A549 (cell line): ENCODE measurements at regions not wholly inside any gene's neighbourhood (a gene's known extent, or its start where the extent isn't known, plus 50 kb on each side); places are given as distances from the start of the nearest gene placed in this dataset.

Experiments used
- ATAC-seq, 2 experiments: fragments of 200-7000 bp in 1 of 2; fragments of >200 bp in 1 of 2; cut with Nextera tagmentation in 1 of 2; cut with Tn5 transposase in 1 of 2; 3 replicates each; pipeline versions ENCODE4 v1.8.0 to v1.9.1; 2018 to 2020; ENCODE audit warnings: mild to moderate bottlenecking in 1 of 2, moderate library complexity in 1 of 2
- CTCF ChIA-PET: fragments of 300-600 bp; sonication (Branson Sonifier 250); formaldehyde crosslinking; extraction: SDS; loops from one replicate; lab custom pipeline; 2021; ENCODE audit warnings: antibody characterized with exemption, inconsistent platforms; lab: Yijun Ruan, JAX
- POLR2A ChIA-PET: fragments of 350-600 bp; formaldehyde crosslinking; extraction: SDS; loops from one replicate; lab custom pipeline; 2021; ENCODE audit warnings: antibody characterized with exemption, inconsistent platforms; lab: Yijun Ruan, JAX
- DNase-seq, 2 experiments: peaks; one replicate each; pipeline versions ENCODE4 v3.0.0 to v3.0.0-alpha.2; 2011 to 2016; ENCODE audit warnings: low read depth in 1 of 2, low spot score in 1 of 2
- FAIRE-seq: peaks from 2 replicates; lab custom pipeline; 2011; peaks lifted over from hg19 to GRCh38; lab: Jason Lieb, UNC
- H3K27ac ChIP-seq, 2 experiments: fragments of >200 bp; sonication (Bioruptor Twin); formaldehyde crosslinking; 3 replicates each; pipeline ENCODE4 v1.5.1; 2016 to 2017
- H3K4me1 ChIP-seq: fragments of >200 bp; sonication (Bioruptor Twin); formaldehyde crosslinking; 3 replicates; pipeline ENCODE4 v1.6.1; 2016
- H3K4me2 ChIP-seq: fragments of >200 bp; sonication (Bioruptor Twin); formaldehyde crosslinking; 3 replicates; pipeline ENCODE4 v1.6.1; 2016
- H3K4me3 ChIP-seq: fragments of >200 bp; sonication (Bioruptor Twin); formaldehyde crosslinking; 3 replicates; pipeline ENCODE4 v1.5.1; 2016
- H3K9me3 ChIP-seq: fragments of >200 bp; sonication (Bioruptor Twin); formaldehyde crosslinking; 3 replicates; pipeline ENCODE4 v1.6.1; 2016
- BHLHE40 ChIP-seq: IDR thresholded peaks from 2 replicates; pipeline ENCODE4 v1.6.1; 2012; ENCODE audit warnings: low read depth, low read length, inconsistent platforms
- CBX2 ChIP-seq: fragments of 200-600 bp; sonication (generic); IDR thresholded peaks from 2 replicates; pipeline ENCODE4 v1.6.1; 2016; ENCODE audit warnings: low read depth, mild to moderate bottlenecking, borderline replicate concordance
- E2F6 ChIP-seq: IDR thresholded peaks from 2 replicates; pipeline ENCODE4 v1.6.1; 2012; ENCODE audit warnings: low read depth, borderline replicate concordance
- EHF ChIP-seq: fragments of 250-450 bp; sonication (Bioruptor Pico); IDR thresholded peaks from 2 replicates; pipeline ENCODE4 v1.5.0; 2020; ENCODE audit warnings: mild to moderate bottlenecking
- EP300 ChIP-seq, 2 experiments: fragments of >200 bp; sonication (Bioruptor Twin); formaldehyde crosslinking; IDR thresholded peaks; 2 replicates in 1 of 2; 3 replicates in 1 of 2; pipeline ENCODE4 v1.6.1; 2016 to 2017
- ESRRA ChIP-seq: fragments of 150-350 bp; IDR thresholded peaks from 2 replicates; pipeline ENCODE4 v1.6.1; 2014; ENCODE audit warnings: mild to moderate bottlenecking, low read length, borderline replicate concordance
- FOSB ChIP-seq: fragments of 250-450 bp; sonication (Bioruptor Pico); IDR thresholded peaks from 2 replicates; pipeline ENCODE4 v1.5.0; 2020; ENCODE audit warnings: mild to moderate bottlenecking, moderate library complexity
- FOXS1 ChIP-seq: fragments of 250-450 bp; sonication (Bioruptor Pico); IDR thresholded peaks from 2 replicates; pipeline ENCODE4 v1.5.0; 2020; ENCODE audit warnings: mild to moderate bottlenecking, moderate library complexity
- GATA3 ChIP-seq: IDR thresholded peaks from 2 replicates; pipeline ENCODE4 v1.6.1; 2012; ENCODE audit warnings: borderline replicate concordance
- JUNB ChIP-seq: fragments of >200 bp; sonication (Bioruptor Twin); formaldehyde crosslinking; IDR thresholded peaks from 2 replicates; pipeline ENCODE4 v1.6.1; 2016
- MAFK ChIP-seq: fragments of 450-650 bp; IDR thresholded peaks from 2 replicates; pipeline ENCODE4 v1.6.1; 2014; ENCODE audit not compliant: partially characterized antibody
- MAZ ChIP-seq: fragments of 150-350 bp; IDR thresholded peaks from 2 replicates; pipeline ENCODE4 v1.6.1; 2014; ENCODE audit warnings: antibody characterized with exemption, low read depth, low read length, borderline replicate concordance
- MYC ChIP-seq: IDR thresholded peaks from 2 replicates; pipeline ENCODE4 v1.6.1; 2012; ENCODE audit warnings: mild to moderate bottlenecking, inconsistent platforms, low read length, improper control_type of control experiment, borderline replicate concordance
- NFE2L2 ChIP-seq: fragments of 150-350 bp; conservative IDR thresholded peaks from 2 replicates; pipeline ENCODE4 v1.6.1; 2014; ENCODE audit warnings: low read length
- PBX3 ChIP-seq: IDR thresholded peaks from 2 replicates; pipeline ENCODE4 v1.6.1; 2012
- POLR2A ChIP-seq: IDR thresholded peaks from 2 replicates; pipeline ENCODE4 v1.6.1; 2012; ENCODE audit warnings: mild to moderate bottlenecking, low read length
- POLR2AphosphoS2 ChIP-seq: conservative IDR thresholded peaks from 2 replicates; pipeline ENCODE4 v1.6.1; 2012; ENCODE audit warnings: low read length, improper control_type of control experiment, inconsistent platforms
- RCOR1 ChIP-seq: fragments of 150-350 bp; IDR thresholded peaks from 2 replicates; pipeline ENCODE4 v1.6.1; 2014; ENCODE audit warnings: antibody characterized with exemption, low read length, low read depth
- REST ChIP-seq: fragments of 200-600 bp; sonication (generic); IDR thresholded peaks from 2 replicates; pipeline ENCODE4 v1.6.1; 2016; ENCODE audit warnings: antibody characterized with exemption, mild to moderate bottlenecking, moderate library complexity
- RFX5 ChIP-seq: fragments of 450-650 bp; IDR thresholded peaks from 2 replicates; pipeline ENCODE4 v1.7.1; 2014; ENCODE audit warnings: antibody characterized with exemption, mild to moderate bottlenecking, moderate library complexity
- SREBF2 ChIP-seq: fragments of 450-650 bp; IDR thresholded peaks from 2 replicates; pipeline ENCODE4 v1.6.1; 2014; ENCODE audit warnings: mild to moderate bottlenecking, moderate library complexity
- TFCP2L1 ChIP-seq: fragments of 250-450 bp; sonication (Bioruptor Pico); IDR thresholded peaks from 2 replicates; pipeline ENCODE4 v1.5.0; 2021; ENCODE audit warnings: mild to moderate bottlenecking
- TP53 ChIP-seq: fragments of 250-450 bp; sonication (Bioruptor Pico); IDR thresholded peaks from 2 replicates; pipeline ENCODE4 v1.5.0; 2021; ENCODE audit warnings: mild to moderate bottlenecking, moderate library complexity
- USF2 ChIP-seq: fragments of 450-650 bp; IDR thresholded peaks from 2 replicates; pipeline ENCODE4 v1.6.1; 2014; ENCODE audit warnings: antibody characterized with exemption
- ZC3H11A ChIP-seq: fragments of 450-650 bp; IDR thresholded peaks from 2 replicates; pipeline ENCODE4 v1.6.1; 2014; ENCODE audit warnings: antibody characterized with exemption, mild to moderate bottlenecking
- WGBS: methylation state at CpG from one replicate; pipeline ENCODE4 v1.1.6; 2017; ENCODE audit errors: missing lambda C conversion rate; 5-methylcytosine and 5-hydroxymethylcytosine counted together

GRCh38 chr1:221937155-221937953 is 195.5 kb upstream of the DUSP10 start:
- no peak overlapping the region for H3K27ac ChIP-seq
- TF ChIP-seq TP53 (CRISPR knock-in tag) (no peak), RCOR1 (no peak), REST (no peak), RFX5 (no peak), ESRRA (no peak), MYC (no peak), EHF (CRISPR knock-in tag) (no peak), E2F6 (no peak), MAZ (no peak), CBX2 (no peak), PBX3 (no peak), EP300 (IDR thresholded peaks at IDR 0.05) (no peak), FOSB (CRISPR knock-in tag) (no peak), POLR2A (no peak), NFE2L2 (no peak), BHLHE40 (no peak), ZC3H11A (no peak)
- TF ChIP-seq, all 56 proteins: peak for 0
- H3K4me2 ChIP-seq = no peak overlapping the region
- CTCF ChIA-PET = no interaction called here
- no peak for ATAC-seq
- H3K4me3 ChIP-seq = no peak overlapping the region
- H3K9me3 ChIP-seq = peaks cover 6% of the 10 kb centered on the region; the same call in 1 of the 3 replicates
- FAIRE-seq = no peak
- 55% methylated on average over 9 of the region's 9 CpGs for WGBS
- POLR2A ChIA-PET = no interaction called here
- DNase-seq = no peak
- no peaks in the 10 kb centered on the region for H3K4me1 ChIP-seq

DNA sequence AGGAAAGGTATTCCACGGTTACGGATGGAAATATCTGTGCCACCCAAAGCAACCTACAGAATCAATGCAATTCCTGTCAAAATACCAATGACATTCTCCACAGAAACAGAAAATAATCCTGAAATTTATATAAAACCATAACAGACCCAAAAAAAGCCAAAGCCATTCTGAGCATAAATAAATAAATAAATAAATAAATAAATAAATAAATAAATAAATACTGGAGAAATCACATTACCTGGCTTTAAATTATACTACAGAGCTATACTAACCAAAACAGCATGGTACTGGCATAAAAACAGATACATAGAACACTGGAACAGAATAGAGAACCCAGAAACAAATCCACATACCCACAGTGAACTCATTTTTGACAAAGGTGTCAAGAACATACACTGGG is 191.9 kb upstream of the DUSP10 start:
- CTCF ChIA-PET = no interaction called here
- FAIRE-seq = no peak

DNA sequence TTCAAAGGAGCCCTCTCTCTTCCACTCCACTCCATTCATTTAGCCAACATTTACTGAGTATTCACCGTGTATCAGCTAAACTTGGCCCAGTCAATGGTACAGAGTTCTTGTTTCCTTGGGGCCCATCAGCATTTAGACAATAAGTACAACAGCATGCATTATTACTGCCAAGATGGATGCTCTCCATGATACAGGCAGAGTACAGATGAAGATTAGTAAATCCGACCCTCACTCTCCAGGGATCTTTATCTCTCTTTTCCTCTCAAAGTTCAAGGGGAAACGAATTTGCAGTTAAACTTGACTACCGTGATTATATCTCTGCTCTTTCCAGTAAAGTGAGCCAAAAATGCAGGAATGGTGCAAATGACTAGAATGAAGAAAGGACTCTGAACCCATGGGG is 184.6 kb upstream of the DUSP10 start:
- ATAC-seq (no peak), FAIRE-seq (no peak), DNase-seq (no peak)
- Histone ChIP-seq H3K9me3 (no peaks in the 10 kb centered on the region), H3K4me3 (no peak overlapping the region), H3K4me2 (no peak overlapping the region), H3K4me1 (no peaks in the 10 kb centered on the region), H3K27ac (no peak overlapping the region)
- ChIA-PET POLR2A (no interaction called here), CTCF (interaction anchor here (0.6 kb wide), 1 partner anchor 66 kb away, joined by 4 read pairs; no protein-coding TSS in a partner anchor)
- WGBS = 53% methylated on average over 4 of the region's 4 CpGs
- TF ChIP-seq SREBF2 = no peak
- no peak for TF ChIP-seq POLR2AphosphoS2
- no peak for TF ChIP-seq REST
- no peak for TF ChIP-seq MAFK
- TF ChIP-seq USF2 = no peak
- TF ChIP-seq TFCP2L1 (CRISPR knock-in tag) = no peak
- no peak for TF ChIP-seq GATA3

More for the DNA sequence above, 191.9 kb upstream of the DUSP10 start:
- WGBS = 81% methylated on average over 2 of the region's 2 CpGs
- ATAC-seq = no peak
- TF ChIP-seq RFX5 (no peak), ZC3H11A (0 out of 2 replicates have a peak, but pooled peaks have one; percentile 11), FOXS1 (no peak), JUNB (no peak), BHLHE40 (no peak)
- TF ChIP-seq, all 56 proteins: peak for 1
- DNase-seq = no peak
- no peaks in the 10 kb centered on the region for H3K4me1 ChIP-seq
- H3K4me3 ChIP-seq = no peak overlapping the region
- no peak overlapping the region for H3K4me2 ChIP-seq
- H3K9me3 ChIP-seq = peaks cover 6% of the 10 kb centered on the region; the same call in 1 of the 3 replicates
- no peak overlapping the region for H3K27ac ChIP-seq
- POLR2A ChIA-PET = no interaction called here
